ENCODE measurements at regions not wholly inside any gene's neighbourhood (a gene's known extent, or its start where the extent isn't known, plus 50 kb on each side); places are given as distances from the start of the nearest gene placed in this dataset.

DNA sequence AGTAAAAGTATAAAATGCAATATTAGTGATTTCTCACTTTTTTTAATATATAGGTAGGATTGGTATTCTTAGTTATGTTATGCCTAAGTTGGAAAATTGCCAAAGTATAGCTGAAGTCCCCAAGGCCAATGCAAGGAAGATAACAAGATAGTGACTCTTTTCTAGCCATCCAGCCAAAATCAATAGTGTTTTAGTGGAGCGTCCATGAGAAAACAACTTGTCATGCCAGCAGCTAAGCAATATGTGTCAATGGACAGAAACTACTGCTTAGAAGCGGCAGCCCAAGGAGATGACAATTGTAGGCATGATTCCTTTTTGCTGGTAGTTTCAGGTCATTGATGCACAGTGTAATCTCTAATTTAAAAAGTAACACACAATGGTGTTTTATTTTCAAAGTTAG lies 1444.6 kb downstream of the SUCLG1 start:
- TF ChIP-seq, protein P1, sequence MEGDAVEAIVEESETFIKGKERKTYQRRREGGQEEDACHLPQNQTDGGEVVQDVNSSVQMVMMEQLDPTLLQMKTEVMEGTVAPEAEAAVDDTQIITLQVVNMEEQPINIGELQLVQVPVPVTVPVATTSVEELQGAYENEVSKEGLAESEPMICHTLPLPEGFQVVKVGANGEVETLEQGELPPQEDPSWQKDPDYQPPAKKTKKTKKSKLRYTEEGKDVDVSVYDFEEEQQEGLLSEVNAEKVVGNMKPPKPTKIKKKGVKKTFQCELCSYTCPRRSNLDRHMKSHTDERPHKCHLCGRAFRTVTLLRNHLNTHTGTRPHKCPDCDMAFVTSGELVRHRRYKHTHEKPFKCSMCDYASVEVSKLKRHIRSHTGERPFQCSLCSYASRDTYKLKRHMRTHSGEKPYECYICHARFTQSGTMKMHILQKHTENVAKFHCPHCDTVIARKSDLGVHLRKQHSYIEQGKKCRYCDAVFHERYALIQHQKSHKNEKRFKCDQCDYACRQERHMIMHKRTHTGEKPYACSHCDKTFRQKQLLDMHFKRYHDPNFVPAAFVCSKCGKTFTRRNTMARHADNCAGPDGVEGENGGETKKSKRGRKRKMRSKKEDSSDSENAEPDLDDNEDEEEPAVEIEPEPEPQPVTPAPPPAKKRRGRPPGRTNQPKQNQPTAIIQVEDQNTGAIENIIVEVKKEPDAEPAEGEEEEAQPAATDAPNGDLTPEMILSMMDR (IDR thresholded peaks at IDR 0.05), result no peak
- TF ChIP-seq POLR2A (IDR thresholded peaks at IDR 0.05), result no peak

Measured in heart left ventricle (tissue), 13 donors.